HG03354 (cell line): ENCODE measurements at regions not wholly inside any gene's neighbourhood (a gene's known extent, or its start where the extent isn't known, plus 50 kb on each side); places are given as distances from the start of the nearest gene placed in this dataset.
"Not testable (repeated sequence)": the region's sequence is repeated elsewhere in the genome, so short reads cannot be mapped to it uniquely, and the experiment has no call there.

Experiments used
- ATAC-seq: cut with Tn5 transposase; IDR thresholded peaks from one replicate; pipeline ENCODE4 v1.9.1; 2021; ENCODE audit warnings: mild to moderate bottlenecking; ENCODE audit not compliant: unreplicated experiment, poor library complexity, severe bottlenecking

- ATAC-seq: no peak
These were observed 90.3 kb upstream of the CDK6 start for GRCh38 chr7:92926697-92927044.

GRCh38 chr7:92925876-92926696 is 89.7 kb upstream of the CDK6 start:
- no peak for ATAC-seq

GRCh38 chr7:92924800-92925199 is 88.4 kb upstream of the CDK6 start:
- ATAC-seq: no peak

- ATAC-seq: no peak
These were observed 80.9 kb upstream of the CDK6 start for GRCh38 chr7:92917230-92917629.

GRCh38 chr7:92916770-92917224 is 80.4 kb upstream of the CDK6 start:
- no peak for ATAC-seq

GRCh38 chr7:92915348-92915747 is 79.0 kb upstream of the CDK6 start:
- ATAC-seq: no peak

- no peak for ATAC-seq
These were observed 78.3 kb upstream of the CDK6 start for GRCh38 chr7:92914645-92915044.

- ATAC-seq: no peak
These were observed 77.5 kb upstream of the CDK6 start for GRCh38 chr7:92913849-92914248.

- no peak for ATAC-seq
These were observed 74.6 kb upstream of the CDK6 start for GRCh38 chr7:92910976-92911375.

GRCh38 chr7:92909686-92910475 is 73.5 kb upstream of the CDK6 start:
- ATAC-seq: no peak

- ATAC-seq: peak; percentile 99
These were observed 68.1 kb upstream of the CDK6 start for GRCh38 chr7:92904244-92905131.

- no peak for ATAC-seq
These were observed 62.4 kb upstream of the CDK6 start for GRCh38 chr7:92898798-92899197.

- ATAC-seq: not testable (repeated sequence)
These were observed 58.5 kb upstream of the CDK6 start for GRCh38 chr7:92894857-92895256.

- no peak for ATAC-seq
These were observed 52.7 kb upstream of the CDK6 start for GRCh38 chr7:92889081-92889480.
